Mesendoderm (in vitro differentiated cells): ENCODE measurements at regions not wholly inside any gene's neighbourhood (a gene's known extent, or its start where the extent isn't known, plus 50 kb on each side); places are given as distances from the start of the nearest gene placed in this dataset.

Experiments used
- DNase-seq: peaks from one replicate; pipeline ENCODE4 v3.0.0; 2013
- H2AK5ac ChIP-seq: 2 replicates; pipeline ENCODE4 v1.6.1; 2013; ENCODE audit warnings: low read length, inconsistent platforms
- H2BK120ac ChIP-seq: 2 replicates; pipeline ENCODE4 v1.6.1; 2013; ENCODE audit warnings: low read depth, mild to moderate bottlenecking, low read length, moderate library complexity, mixed read lengths
- H2BK15ac ChIP-seq: replicated peaks from 2 replicates; pipeline ENCODE4 v1.6.1; 2013; ENCODE audit warnings: low read depth, mild to moderate bottlenecking, moderate library complexity
- H2BK5ac ChIP-seq: 2 replicates; pipeline ENCODE4 v1.6.1; 2013; ENCODE audit warnings: low read length, inconsistent platforms
- H3K18ac ChIP-seq: 2 replicates; pipeline ENCODE4 v1.6.1; 2013; ENCODE audit warnings: mild to moderate bottlenecking, low read length, mixed read lengths
- H3K23ac ChIP-seq: one replicate; pipeline ENCODE4 v1.6.1; 2013; ENCODE audit warnings: low read length
- H3K27ac ChIP-seq: 2 replicates; pipeline ENCODE4 v1.5.1; 2013; ENCODE audit warnings: low read depth, mild to moderate bottlenecking, inconsistent platforms, low read length, moderate library complexity
- H3K27me3 ChIP-seq: 2 replicates; pipeline ENCODE4 v1.6.1; 2013; ENCODE audit warnings: low read length, control low read depth, mild to moderate bottlenecking, inconsistent platforms; ENCODE audit not compliant: insufficient read depth, poor library complexity
- H3K36me3 ChIP-seq: 2 replicates; pipeline ENCODE4 v1.6.1; 2013; ENCODE audit warnings: low read length, inconsistent platforms; ENCODE audit not compliant: control insufficient read depth, insufficient read depth
- H3K4ac ChIP-seq: one replicate; pipeline ENCODE4 v1.6.1; 2013; ENCODE audit warnings: low read depth, mild to moderate bottlenecking, low read length, moderate library complexity
- H3K4me1 ChIP-seq: 2 replicates; pipeline ENCODE4 v1.6.1; 2013; ENCODE audit warnings: low read depth, low read length, inconsistent platforms; ENCODE audit not compliant: control insufficient read depth
- H3K4me2 ChIP-seq: 2 replicates; pipeline ENCODE4 v1.6.1; 2013; ENCODE audit warnings: low read length
- H3K4me3 ChIP-seq: 2 replicates; pipeline ENCODE4 v1.5.1; 2013; ENCODE audit warnings: mild to moderate bottlenecking, low read length
- H3K56ac ChIP-seq: one replicate; pipeline ENCODE4 v1.6.1; 2013; ENCODE audit warnings: low read length
- H3K79me1 ChIP-seq: 2 replicates; pipeline ENCODE4 v1.6.1; 2013; ENCODE audit warnings: low read length, inconsistent platforms
- H3K79me2 ChIP-seq: 2 replicates; pipeline ENCODE4 v1.6.1; 2013; ENCODE audit warnings: mild to moderate bottlenecking, low read length; ENCODE audit not compliant: control insufficient read depth, insufficient read depth
- H3K9ac ChIP-seq: 2 replicates; pipeline ENCODE4 v1.6.1; 2013; ENCODE audit warnings: low read length, inconsistent platforms
- H4K5ac ChIP-seq: one replicate; pipeline ENCODE4 v1.6.1; 2013; ENCODE audit warnings: low read length
- H4K8ac ChIP-seq: one replicate; pipeline ENCODE4 v1.6.1; 2013; ENCODE audit warnings: low read depth, mild to moderate bottlenecking, control low read depth, low read length, moderate library complexity
- WGBS: extraction: QIAGEN DNeasy Blood & Tissue Kit; methylation state at CpG from one replicate; pipeline ENCODE4 v1.1.7; 2013; ENCODE audit warnings: low lambda C conversion rate, missing lambda C conversion rate; ENCODE audit not compliant: insufficient coverage; ENCODE audit errors: extremely low coverage; 5-methylcytosine and 5-hydroxymethylcytosine counted together

- Histone ChIP-seq H2BK120ac (no peak overlapping the region), H3K4me3 (no peak overlapping the region), H4K8ac (no peak overlapping the region), H2AK5ac (no peak overlapping the region), H3K27ac (no peak overlapping the region), H3K4ac (no peak overlapping the region), H3K4me2 (no peak overlapping the region), H2BK5ac (no peak overlapping the region), H3K27me3 (no peaks in the 10 kb centered on the region), H3K9ac (no peak overlapping the region), H3K18ac (no peak overlapping the region), H3K56ac (no peak overlapping the region), H2BK15ac (no peak overlapping the region), H3K36me3 (no peaks in the 10 kb centered on the region), H3K79me2 (no peaks in the 10 kb centered on the region), H3K23ac (no peak overlapping the region), H3K79me1 (no peaks in the 10 kb centered on the region), H4K5ac (no peak overlapping the region), H3K4me1 (no peaks in the 10 kb centered on the region)
- WGBS = no CpG with 5 or more reads among the region's 7 CpGs
- no peak for DNase-seq
Observed at GRCh38 chr10:111267673-111268072, 190.8 kb downstream of the ADRA2A start.

- no peak for DNase-seq
- no peaks in the 10 kb centered on the region for H3K79me2 ChIP-seq
- no peak overlapping the region for H4K5ac ChIP-seq
- H3K4ac ChIP-seq = no peak overlapping the region
- H3K27ac ChIP-seq = no peak overlapping the region
- no peak overlapping the region for H3K4me2 ChIP-seq
- H3K18ac ChIP-seq = no peak overlapping the region
- H3K56ac ChIP-seq = no peak overlapping the region
- H2BK120ac ChIP-seq = no peak overlapping the region
- H3K4me1 ChIP-seq = no peaks in the 10 kb centered on the region
- no peak overlapping the region for H2BK15ac ChIP-seq
- no peak overlapping the region for H4K8ac ChIP-seq
- no peak overlapping the region for H3K9ac ChIP-seq
- no peaks in the 10 kb centered on the region for H3K27me3 ChIP-seq
- no peak overlapping the region for H2BK5ac ChIP-seq
- H3K79me1 ChIP-seq = no peaks in the 10 kb centered on the region
- H3K4me3 ChIP-seq = no peak overlapping the region
- H2AK5ac ChIP-seq = no peak overlapping the region
- no peaks in the 10 kb centered on the region for H3K36me3 ChIP-seq
- WGBS = no CpG with 5 or more reads among the region's 3 CpGs
- H3K23ac ChIP-seq = no peak overlapping the region
Observed at GRCh38 chr10:111273235-111273634, 196.4 kb downstream of the ADRA2A start.

DNA sequence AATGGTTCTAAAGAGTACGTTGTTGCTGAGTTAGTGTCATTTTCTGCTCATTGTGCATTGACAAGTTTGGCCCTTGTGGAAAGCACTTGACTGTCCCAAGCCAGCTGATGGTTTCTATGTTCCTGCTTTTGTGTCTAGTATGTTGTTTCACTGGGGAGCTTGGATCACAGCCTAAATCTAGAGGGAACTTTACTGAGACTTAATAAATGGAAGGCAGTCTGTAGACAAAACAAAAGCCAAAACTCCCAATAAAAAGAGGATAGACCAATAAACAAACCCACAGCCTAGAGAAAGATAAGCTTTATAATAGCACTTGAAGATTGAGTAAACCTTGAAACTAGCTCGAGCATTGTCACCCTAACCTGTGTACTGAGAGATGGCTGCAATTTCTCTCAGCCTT, 196.8 kb downstream of the ADRA2A start:
- Histone ChIP-seq H3K4me1 (no peaks in the 10 kb centered on the region), H3K4me2 (no peak overlapping the region), H3K23ac (no peak overlapping the region), H4K8ac (no peak overlapping the region), H4K5ac (no peak overlapping the region), H3K56ac (no peak overlapping the region), H3K4ac (no peak overlapping the region), H2BK5ac (no peak overlapping the region), H3K79me2 (no peaks in the 10 kb centered on the region), H3K27ac (no peak overlapping the region), H3K36me3 (no peaks in the 10 kb centered on the region), H3K79me1 (no peaks in the 10 kb centered on the region), H2BK120ac (no peak overlapping the region), H2AK5ac (no peak overlapping the region), H3K4me3 (no peak overlapping the region), H3K18ac (no peak overlapping the region), H3K9ac (no peak overlapping the region), H3K27me3 (no peaks in the 10 kb centered on the region), H2BK15ac (no peak overlapping the region)
- no peak for DNase-seq
- WGBS = no CpG with 5 or more reads among the region's 2 CpGs

DNA sequence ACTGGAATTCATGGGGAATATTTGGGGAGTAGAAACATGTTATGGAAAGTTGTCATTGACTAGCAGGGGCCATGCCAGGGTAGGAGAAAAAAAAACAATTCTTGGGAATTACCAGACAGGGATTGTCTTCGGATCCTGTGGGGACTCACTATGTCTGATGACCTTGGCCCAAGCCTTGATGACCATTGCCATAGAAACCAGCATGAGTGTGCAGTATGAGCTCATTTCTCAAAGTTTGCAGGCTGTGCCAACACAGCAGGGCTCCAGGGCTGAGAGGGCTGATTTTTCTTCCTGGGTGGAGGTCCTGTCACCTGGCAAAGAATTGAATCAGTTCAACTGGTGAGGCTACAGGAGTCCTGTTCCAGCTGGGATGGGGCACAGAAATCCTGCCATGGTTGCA, 198.3 kb downstream of the ADRA2A start:
- no peak overlapping the region for H2AK5ac ChIP-seq
- H4K8ac ChIP-seq = no peak overlapping the region
- no CpG with 5 or more reads among the region's 1 CpG for WGBS

DNA sequence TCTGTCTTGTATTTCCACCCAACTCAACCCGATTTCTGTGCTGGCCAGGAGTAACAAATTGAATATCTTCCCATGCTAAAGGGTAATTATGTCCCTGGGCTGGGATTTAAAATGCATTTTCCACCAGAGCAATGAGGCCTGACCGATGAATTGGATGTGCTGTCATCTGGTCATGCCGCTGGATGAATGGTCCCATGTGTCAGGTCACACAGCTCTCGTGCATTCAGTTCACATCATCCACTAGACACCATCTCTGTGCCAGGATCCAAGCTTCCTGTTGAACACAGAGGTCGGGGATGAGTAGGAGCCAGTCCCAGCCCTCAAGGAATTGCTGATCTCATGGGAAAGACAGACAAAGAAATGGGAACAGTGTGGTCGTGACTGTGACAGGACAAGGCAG, 200.8 kb downstream of the ADRA2A start:
- Histone ChIP-seq H2BK15ac (no peak overlapping the region), H3K4me2 (no peak overlapping the region), H3K4me1 (no peaks in the 10 kb centered on the region), H2BK5ac (no peak overlapping the region), H4K5ac (no peak overlapping the region), H3K27me3 (no peaks in the 10 kb centered on the region), H3K23ac (no peak overlapping the region), H2AK5ac (no peak overlapping the region), H3K36me3 (no peaks in the 10 kb centered on the region), H3K9ac (no peak overlapping the region), H3K56ac (no peak overlapping the region), H3K4me3 (no peak overlapping the region), H2BK120ac (no peak overlapping the region), H3K27ac (no peak overlapping the region), H3K79me2 (no peaks in the 10 kb centered on the region), H3K79me1 (no peaks in the 10 kb centered on the region), H3K4ac (no peak overlapping the region), H4K8ac (no peak overlapping the region), H3K18ac (no peak overlapping the region)
- DNase-seq = no peak
- no CpG with 5 or more reads among the region's 6 CpGs for WGBS

More for the DNA sequence above, 198.3 kb downstream of the ADRA2A start:
- Histone ChIP-seq H3K79me1 (no peaks in the 10 kb centered on the region), H4K5ac (no peak overlapping the region), H3K4me1 (no peaks in the 10 kb centered on the region), H3K9ac (no peak overlapping the region), H3K56ac (no peak overlapping the region), H3K18ac (no peak overlapping the region), H3K36me3 (no peaks in the 10 kb centered on the region), H3K23ac (no peak overlapping the region), H2BK15ac (no peak overlapping the region), H3K79me2 (no peaks in the 10 kb centered on the region), H3K27ac (no peak overlapping the region), H3K4me3 (no peak overlapping the region), H2BK5ac (no peak overlapping the region), H3K4ac (no peak overlapping the region), H3K27me3 (no peaks in the 10 kb centered on the region), H2BK120ac (no peak overlapping the region), H3K4me2 (no peak overlapping the region)
- DNase-seq = no peak

DNA sequence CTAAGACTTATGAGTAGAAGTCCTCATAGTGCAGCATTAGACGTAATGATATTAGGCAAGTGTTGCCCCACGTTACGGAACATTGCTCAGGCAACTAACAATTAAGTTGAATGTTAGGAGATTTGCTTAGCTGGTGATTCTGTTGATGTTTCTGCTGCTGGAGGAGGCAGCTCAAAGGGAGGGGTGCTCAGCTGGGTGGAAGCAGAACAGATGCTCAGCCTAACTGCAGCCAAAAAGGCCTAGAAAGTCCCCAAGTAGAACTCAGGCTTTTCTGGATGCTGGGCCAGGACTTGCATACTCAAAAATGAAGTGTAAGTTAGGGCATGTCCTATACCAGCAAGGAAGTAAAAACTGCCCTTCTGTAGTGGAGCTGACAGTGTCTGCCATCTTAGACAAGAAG, 201.4 kb downstream of the ADRA2A start:
- Histone ChIP-seq H3K23ac (no peak overlapping the region), H2BK15ac (no peak overlapping the region), H3K27ac (no peak overlapping the region), H3K27me3 (no peaks in the 10 kb centered on the region), H2BK5ac (no peak overlapping the region), H3K9ac (no peak overlapping the region), H4K8ac (no peak overlapping the region), H2BK120ac (no peak overlapping the region), H3K4ac (no peak overlapping the region), H3K56ac (no peak overlapping the region), H3K4me1 (no peaks in the 10 kb centered on the region), H3K79me1 (no peaks in the 10 kb centered on the region), H3K79me2 (no peaks in the 10 kb centered on the region), H3K4me2 (no peak overlapping the region), H4K5ac (no peak overlapping the region), H3K4me3 (no peak overlapping the region), H2AK5ac (no peak overlapping the region), H3K36me3 (no peaks in the 10 kb centered on the region), H3K18ac (no peak overlapping the region)
- WGBS = no CpG with 5 or more reads among the region's 3 CpGs
- DNase-seq = no peak
